Sigmoid colon (tissue), 6 donors: ENCODE measurements at regions not wholly inside any gene's neighbourhood (a gene's known extent, or its start where the extent isn't known, plus 50 kb on each side); places are given as distances from the start of the nearest gene placed in this dataset.

Experiments
- DNase-seq: peaks from one replicate; pipeline ENCODE4 v3.0.0-alpha.2; 2019
- H3K27ac ChIP-seq, 4 donors: fragments of 200-600 bp; sonication (generic); one replicate each; pipeline ENCODE4 v1.5.1; 2016 to 2019; ENCODE audit warnings: mild to moderate bottlenecking in 1 of 4
- H3K27me3 ChIP-seq, 3 donors: fragments of 200-600 bp; sonication (generic); one replicate each; pipeline ENCODE4 v1.5.1; 2019; ENCODE audit warnings: mild to moderate bottlenecking in 1 of 3
- H3K36me3 ChIP-seq, 4 donors: fragments of 200-600 bp; sonication (generic); one replicate each; pipeline ENCODE4 v1.5.1; 2016 to 2019
- H3K4me1 ChIP-seq, 4 donors: fragments of 200-600 bp; sonication (generic); one replicate each; pipeline ENCODE4 v1.5.1; 2017 to 2019
- H3K4me3 ChIP-seq, 4 donors: fragments of 200-600 bp; sonication (generic); one replicate each; pipeline ENCODE4 v1.5.1; 2017 to 2019; ENCODE audit warnings: mild to moderate bottlenecking in 2 of 4, moderate library complexity in 1 of 4
- H3K9me3 ChIP-seq, 4 donors: fragments of 200-600 bp in 3 of 4; sonication (generic) in 3 of 4; one replicate each; pipeline versions ENCODE4 v1.5.1 to v1.6.1; 2013 to 2019
- EP300 ChIP-seq, 4 donors: sonication (generic); formaldehyde crosslinking; IDR thresholded peaks; one replicate each; pipeline ENCODE4 v1.6.1; 2017; ENCODE audit warnings: antibody characterized with exemption in 4 of 4
- POLR2A ChIP-seq, 2 donors: fragments of 450-650 bp; IDR thresholded peaks; one replicate each; pipeline ENCODE4 v1.6.1; 2016; ENCODE audit warnings: antibody characterized with exemption in 2 of 2, mild to moderate bottlenecking in 2 of 2, moderate library complexity in 2 of 2
- POLR2AphosphoS5 ChIP-seq, 4 donors: sonication (generic); formaldehyde crosslinking; IDR thresholded peaks; one replicate each; pipeline ENCODE4 v1.6.1; 2017; ENCODE audit warnings: antibody characterized with exemption in 4 of 4
- WGBS, 2 donors: extraction: QIAGEN DNeasy Blood & Tissue Kit; methylation state at CpG; one replicate each; pipeline ENCODE4 v1.1.7; 2013; 5-methylcytosine and 5-hydroxymethylcytosine counted together
- intact Hi-C: fragments of 100-400 bp; cut with DNase I; formaldehyde crosslinking; loops from one replicate; pipeline ENCODE4 v1.15.1; 2023
- TF ChIP-seq, protein P1 (sequence below), 4 experiments: fragments of 450-650 bp in 3 of 4; fragments of 200-600 bp in 1 of 4; IDR thresholded peaks; one replicate each; pipeline ENCODE4 v1.5.1; 2016 to 2019; ENCODE audit warnings: antibody characterized with exemption in 4 of 4, mild to moderate bottlenecking in 3 of 4, moderate library complexity in 2 of 4
- donor health status: healthy with polysubstance abuse.
- donor health status: healthy.

DNA sequence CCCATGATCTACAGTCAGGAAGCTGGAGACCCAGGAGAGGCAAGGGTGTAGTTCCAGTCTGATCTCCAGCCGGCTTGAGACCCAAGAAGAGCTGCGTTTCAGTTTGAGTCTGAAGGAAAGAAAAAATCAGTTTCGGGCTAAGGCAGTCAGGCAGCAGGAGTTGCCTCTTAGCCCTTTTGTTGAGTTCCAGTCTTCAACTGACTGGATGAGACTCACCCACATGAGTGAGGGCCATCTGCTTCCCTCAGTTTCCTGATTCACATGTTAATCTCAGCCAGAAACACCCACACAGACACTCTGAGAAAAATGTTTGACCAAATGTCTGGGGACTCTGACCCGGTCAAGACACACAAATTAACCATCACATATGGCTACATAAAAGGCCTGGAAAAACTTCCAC is 73.6 kb upstream of the ELOVL6 start:
- Histone ChIP-seq H3K9me3 (no peaks in the 10 kb centered on the region), H3K4me3 (no peak overlapping the region), H3K4me1 (no peaks in the 10 kb centered on the region), H3K27me3 (no peaks in the 10 kb centered on the region), H3K27ac (no peak overlapping the region), H3K36me3 (no peaks in the 10 kb centered on the region)
- no peak for DNase-seq
- WGBS, 2 donors = 79 to 82% methylated on average over 4 of the region's 4 CpGs
- intact Hi-C loops = no loop called here
- TF ChIP-seq POLR2AphosphoS5 (IDR thresholded peaks at IDR 0.05) = no peak
- TF ChIP-seq, protein P1, sequence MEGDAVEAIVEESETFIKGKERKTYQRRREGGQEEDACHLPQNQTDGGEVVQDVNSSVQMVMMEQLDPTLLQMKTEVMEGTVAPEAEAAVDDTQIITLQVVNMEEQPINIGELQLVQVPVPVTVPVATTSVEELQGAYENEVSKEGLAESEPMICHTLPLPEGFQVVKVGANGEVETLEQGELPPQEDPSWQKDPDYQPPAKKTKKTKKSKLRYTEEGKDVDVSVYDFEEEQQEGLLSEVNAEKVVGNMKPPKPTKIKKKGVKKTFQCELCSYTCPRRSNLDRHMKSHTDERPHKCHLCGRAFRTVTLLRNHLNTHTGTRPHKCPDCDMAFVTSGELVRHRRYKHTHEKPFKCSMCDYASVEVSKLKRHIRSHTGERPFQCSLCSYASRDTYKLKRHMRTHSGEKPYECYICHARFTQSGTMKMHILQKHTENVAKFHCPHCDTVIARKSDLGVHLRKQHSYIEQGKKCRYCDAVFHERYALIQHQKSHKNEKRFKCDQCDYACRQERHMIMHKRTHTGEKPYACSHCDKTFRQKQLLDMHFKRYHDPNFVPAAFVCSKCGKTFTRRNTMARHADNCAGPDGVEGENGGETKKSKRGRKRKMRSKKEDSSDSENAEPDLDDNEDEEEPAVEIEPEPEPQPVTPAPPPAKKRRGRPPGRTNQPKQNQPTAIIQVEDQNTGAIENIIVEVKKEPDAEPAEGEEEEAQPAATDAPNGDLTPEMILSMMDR (IDR thresholded peaks at IDR 0.05) = no peak
- no peak for TF ChIP-seq EP300 (IDR thresholded peaks at IDR 0.05)
- TF ChIP-seq POLR2A (IDR thresholded peaks at IDR 0.05) = no peak

- DNase-seq = no peak
- Histone ChIP-seq H3K4me3 (no peak overlapping the region), H3K27me3 (no peaks in the 10 kb centered on the region), H3K4me1 (no peaks in the 10 kb centered on the region), H3K36me3 (no peaks in the 10 kb centered on the region), H3K9me3 (no peaks in the 10 kb centered on the region), H3K27ac (no peak overlapping the region)
- TF ChIP-seq POLR2A (IDR thresholded peaks at IDR 0.05) = no peak
- TF ChIP-seq, protein P1 (IDR thresholded peaks at IDR 0.05) = no peak
- WGBS, 2 donors = 78 to 79% methylated on average over 3 of the region's 3 CpGs
- intact Hi-C loops = no loop called here
These were observed 72.2 kb upstream of the ELOVL6 start for GRCh38 chr4:110270492-110271197.

DNA sequence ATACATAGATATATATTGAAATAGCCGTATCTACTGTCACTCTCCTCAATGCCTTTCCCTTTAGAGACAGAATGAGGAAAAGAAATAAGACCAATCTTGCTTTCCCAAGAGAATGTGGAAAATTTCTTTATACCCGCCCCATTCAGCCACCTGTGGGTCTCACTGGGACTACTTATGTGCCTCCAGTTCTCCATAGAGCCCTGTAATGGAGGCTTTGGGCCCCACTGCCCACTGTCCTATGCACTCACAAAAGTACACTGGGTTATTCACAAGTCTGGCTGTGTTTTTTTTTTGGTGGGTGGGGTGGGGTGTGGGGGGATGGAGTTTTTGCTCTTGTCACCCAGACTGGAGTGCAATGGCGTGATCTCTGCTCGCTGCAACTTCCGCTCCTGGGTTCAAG is 70.4 kb upstream of the ELOVL6 start:
- no peaks in the 10 kb centered on the region for H3K27me3 ChIP-seq
- H3K36me3 ChIP-seq = no peaks in the 10 kb centered on the region
- no peak for TF ChIP-seq EP300 (IDR thresholded peaks at IDR 0.05)
- TF ChIP-seq, protein P1 (IDR thresholded peaks at IDR 0.05) = no peak
- TF ChIP-seq POLR2AphosphoS5 (IDR thresholded peaks at IDR 0.05) = no peak
- TF ChIP-seq POLR2A (IDR thresholded peaks at IDR 0.05) = no peak
- no peaks in the 10 kb centered on the region for H3K4me1 ChIP-seq
- WGBS, 2 donors = 91 to 93% methylated on average over 5 of the region's 5 CpGs
- no peak overlapping the region for H3K27ac ChIP-seq
- no peak overlapping the region for H3K4me3 ChIP-seq
- H3K9me3 ChIP-seq = no peaks in the 10 kb centered on the region
- no peak for DNase-seq
- intact Hi-C loops = no loop called here

DNA sequence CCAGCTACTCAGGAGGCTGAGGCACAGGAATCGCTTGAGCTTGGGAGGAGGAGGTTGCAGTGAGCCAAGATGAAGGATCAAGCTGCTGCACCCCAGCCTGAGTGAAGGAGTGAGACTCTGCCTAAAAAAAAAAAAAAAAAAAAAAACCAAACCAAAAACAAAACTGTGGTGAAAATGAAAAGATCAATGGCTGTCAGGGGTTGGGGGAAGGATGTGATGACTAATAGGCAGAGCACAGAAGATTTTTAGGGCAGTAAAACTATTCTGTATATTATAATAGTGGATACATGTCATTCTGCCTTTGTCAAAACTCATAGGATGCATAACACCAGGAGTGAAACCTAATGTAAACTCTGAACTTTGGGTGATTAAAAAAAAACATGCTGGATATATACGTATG is 69.9 kb upstream of the ELOVL6 start:
- Histone ChIP-seq H3K36me3 (no peaks in the 10 kb centered on the region), H3K4me3 (no peak overlapping the region), H3K27me3 (no peaks in the 10 kb centered on the region), H3K9me3 (no peaks in the 10 kb centered on the region), H3K4me1 (no peaks in the 10 kb centered on the region), H3K27ac (no peak overlapping the region)
- no peak for TF ChIP-seq POLR2A (IDR thresholded peaks at IDR 0.05)
- TF ChIP-seq POLR2AphosphoS5 (IDR thresholded peaks at IDR 0.05) = no peak
- 83 to 88% methylated on average over 2 of the region's 2 CpGs for WGBS, 2 donors
- DNase-seq = no peak
- intact Hi-C loops = no loop called here

DNA sequence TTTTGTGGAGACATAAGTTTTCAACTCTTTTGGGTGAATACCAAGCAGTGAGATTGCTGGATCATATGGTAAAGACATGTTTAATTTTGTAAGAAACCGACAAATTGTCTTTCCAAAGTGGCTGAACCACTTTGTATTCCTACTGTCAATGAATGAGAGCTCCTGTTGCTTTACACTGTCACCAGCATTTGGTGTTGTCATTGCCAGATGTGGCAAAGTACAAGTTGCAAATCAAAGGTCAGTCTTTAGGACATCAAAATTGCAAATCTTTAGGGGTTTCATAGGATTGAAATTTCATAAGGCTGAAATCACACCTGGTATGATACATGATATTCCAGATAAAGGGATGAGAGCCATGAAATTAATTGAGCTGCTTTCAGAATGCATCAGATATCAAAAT is 67.7 kb upstream of the ELOVL6 start:
- no peak for DNase-seq
- no peaks in the 10 kb centered on the region for H3K4me1 ChIP-seq
- intact Hi-C loops = no loop called here
- H3K27me3 ChIP-seq = no peaks in the 10 kb centered on the region
- H3K27ac ChIP-seq = no peak overlapping the region
- no peaks in the 10 kb centered on the region for H3K9me3 ChIP-seq
- H3K4me3 ChIP-seq = no peak overlapping the region
- H3K36me3 ChIP-seq = no peaks in the 10 kb centered on the region
- no peak for TF ChIP-seq POLR2AphosphoS5 (IDR thresholded peaks at IDR 0.05)
- no peak for TF ChIP-seq POLR2A (IDR thresholded peaks at IDR 0.05)
- TF ChIP-seq, protein P1 (IDR thresholded peaks at IDR 0.05) = no peak
- no peak for TF ChIP-seq EP300 (IDR thresholded peaks at IDR 0.05)
- WGBS, 2 donors = 87 to 91% methylated on average over 1 of the region's 1 CpG
